ENCODE measurements at regions not wholly inside any gene's neighbourhood (a gene's known extent, or its start where the extent isn't known, plus 50 kb on each side); places are given as distances from the start of the nearest gene placed in this dataset.
"Not testable (repeated sequence)": the region's sequence is repeated elsewhere in the genome, so short reads cannot be mapped to it uniquely, and the experiment has no call there.

- no peak overlapping the region for H3K27ac ChIP-seq
- no peak for TF ChIP-seq ZFX (IDR thresholded peaks at IDR 0.05)
These were observed 406.6 kb downstream of the PCDH10 start for GRCh38 chr4:133555671-133556070.

DNA sequence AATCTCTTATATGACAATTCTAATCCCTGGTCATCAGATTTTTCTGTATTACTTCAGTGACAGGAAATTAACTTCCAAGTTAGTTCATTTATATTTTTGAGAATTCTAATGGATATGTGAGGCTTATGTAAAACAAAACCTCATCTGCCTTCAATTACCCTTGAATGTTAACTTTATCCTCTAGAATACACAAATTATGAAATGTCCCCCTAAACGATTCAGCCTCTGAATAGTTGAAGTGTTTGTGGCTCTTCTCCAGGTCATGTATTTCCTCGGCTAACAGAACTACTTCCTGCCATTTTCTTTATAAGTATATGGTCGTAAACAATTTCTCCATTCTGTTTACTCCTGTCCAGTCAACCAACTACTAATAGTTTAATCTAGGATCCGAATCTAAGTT lies 401.3 kb downstream of the PCDH10 start:
- no peak for TF ChIP-seq ZFX (IDR thresholded peaks at IDR 0.05)
- TF ChIP-seq, protein P1, sequence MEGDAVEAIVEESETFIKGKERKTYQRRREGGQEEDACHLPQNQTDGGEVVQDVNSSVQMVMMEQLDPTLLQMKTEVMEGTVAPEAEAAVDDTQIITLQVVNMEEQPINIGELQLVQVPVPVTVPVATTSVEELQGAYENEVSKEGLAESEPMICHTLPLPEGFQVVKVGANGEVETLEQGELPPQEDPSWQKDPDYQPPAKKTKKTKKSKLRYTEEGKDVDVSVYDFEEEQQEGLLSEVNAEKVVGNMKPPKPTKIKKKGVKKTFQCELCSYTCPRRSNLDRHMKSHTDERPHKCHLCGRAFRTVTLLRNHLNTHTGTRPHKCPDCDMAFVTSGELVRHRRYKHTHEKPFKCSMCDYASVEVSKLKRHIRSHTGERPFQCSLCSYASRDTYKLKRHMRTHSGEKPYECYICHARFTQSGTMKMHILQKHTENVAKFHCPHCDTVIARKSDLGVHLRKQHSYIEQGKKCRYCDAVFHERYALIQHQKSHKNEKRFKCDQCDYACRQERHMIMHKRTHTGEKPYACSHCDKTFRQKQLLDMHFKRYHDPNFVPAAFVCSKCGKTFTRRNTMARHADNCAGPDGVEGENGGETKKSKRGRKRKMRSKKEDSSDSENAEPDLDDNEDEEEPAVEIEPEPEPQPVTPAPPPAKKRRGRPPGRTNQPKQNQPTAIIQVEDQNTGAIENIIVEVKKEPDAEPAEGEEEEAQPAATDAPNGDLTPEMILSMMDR (conservative IDR thresholded peaks at IDR 0.05) = no peak
- H3K27ac ChIP-seq = no peak overlapping the region

- no peak overlapping the region for H3K27ac ChIP-seq
- no peak for TF ChIP-seq ZFX (IDR thresholded peaks at IDR 0.05)
- TF ChIP-seq, protein P1 (conservative IDR thresholded peaks at IDR 0.05) = no peak
These were observed 395.0 kb downstream of the PCDH10 start for GRCh38 chr4:133544097-133544496.

GRCh38 chr4:133537780-133538281 lies 388.7 kb downstream of the PCDH10 start:
- no peak for TF ChIP-seq ZFX (IDR thresholded peaks at IDR 0.05)
- TF ChIP-seq, protein P1 (conservative IDR thresholded peaks at IDR 0.05) = no peak
- no peak overlapping the region for H3K27ac ChIP-seq

DNA sequence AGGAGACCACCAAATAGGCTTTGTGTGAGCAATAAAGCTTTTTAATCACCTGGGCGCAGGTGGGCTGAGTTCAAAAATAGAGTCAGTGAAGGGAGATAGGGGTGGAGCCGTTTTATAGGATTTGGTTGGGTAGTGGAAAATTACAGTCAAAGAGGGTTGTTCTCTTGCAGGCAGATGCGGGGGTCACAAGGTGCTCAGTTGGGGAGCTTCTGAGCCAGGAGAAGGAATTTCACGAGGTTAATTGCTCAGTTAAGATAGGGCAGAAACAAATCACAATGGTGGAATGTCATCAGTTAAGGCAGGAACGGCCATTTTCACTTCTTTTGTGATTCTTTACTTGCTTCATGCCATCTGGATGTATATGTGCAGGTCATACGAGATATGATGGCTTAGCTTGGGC lies 385.1 kb downstream of the PCDH10 start:
- H3K27ac ChIP-seq = not testable (repeated sequence)

GRCh38 chr4:133524369-133524768 lies 375.3 kb downstream of the PCDH10 start:
- H3K27ac ChIP-seq = no peak overlapping the region
- no peak for TF ChIP-seq ZFX (IDR thresholded peaks at IDR 0.05)
- TF ChIP-seq, protein P1 (conservative IDR thresholded peaks at IDR 0.05) = no peak

GRCh38 chr4:133513901-133514300 lies 364.8 kb downstream of the PCDH10 start:
- no peak overlapping the region for H3K27ac ChIP-seq
- no peak for TF ChIP-seq ZFX (IDR thresholded peaks at IDR 0.05)
- TF ChIP-seq, protein P1 (conservative IDR thresholded peaks at IDR 0.05) = no peak

DNA sequence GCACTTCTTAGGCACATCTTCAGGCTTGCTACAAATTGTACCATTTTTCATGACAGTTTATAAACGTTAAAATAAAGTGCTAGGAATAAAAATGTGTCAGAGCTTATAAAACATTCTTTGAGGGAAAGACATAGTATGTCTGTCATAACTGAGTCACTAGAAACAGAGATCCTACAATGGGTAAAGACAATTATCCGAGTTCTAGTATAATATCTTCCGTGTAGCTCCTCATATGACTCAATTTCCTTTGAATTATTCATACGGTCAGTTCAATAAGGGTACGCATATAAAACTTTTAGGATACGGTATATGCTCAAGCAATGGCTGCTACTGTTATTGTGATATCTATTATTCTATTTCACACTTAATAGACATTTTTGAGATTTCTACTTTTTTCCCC lies 349.1 kb downstream of the PCDH10 start:
- H3K27ac ChIP-seq = no peak overlapping the region
- TF ChIP-seq, protein P1 (conservative IDR thresholded peaks at IDR 0.05) = no peak
- TF ChIP-seq ZFX (IDR thresholded peaks at IDR 0.05) = no peak
